HEK293 (cell line): ENCODE measurements at regions not wholly inside any gene's neighbourhood (a gene's known extent, or its start where the extent isn't known, plus 50 kb on each side); places are given as distances from the start of the nearest gene placed in this dataset.

Source experiments
- CTCF ChIA-PET: fragments of 350-600 bp; formaldehyde crosslinking; extraction: SDS; loops from one replicate; lab custom pipeline; 2021; ENCODE audit warnings: antibody characterized with exemption; lab: Yijun Ruan, JAX
- POLR2A ChIA-PET: fragments of 300-600 bp; formaldehyde crosslinking; extraction: SDS; loops from one replicate; lab custom pipeline; 2020; ENCODE audit warnings: antibody characterized with exemption, inconsistent platforms; lab: Yijun Ruan, JAX
- H3K27ac ChIP-seq: fragments of 200-500 bp; sonication (Bioruptor generic); 2 replicates; pipeline ENCODE4 v1.5.1; 2014; ENCODE audit warnings: low read depth, low read length, control low read depth, inconsistent platforms; ENCODE audit errors: extremely low read depth
- H3K36me3 ChIP-seq, 2 experiments: fragments of 200-500 bp in 1 of 2; sonication (Bioruptor generic) in 1 of 2; 1 replicate in 1 of 2; 2 replicates in 1 of 2; pipeline ENCODE4 v1.5.1; 2014 to 2017; ENCODE audit warnings: inconsistent platforms in 2 of 2, low read length in 2 of 2; ENCODE audit not compliant: control insufficient read depth in 2 of 2, insufficient read depth in 1 of 2
- H3K4me1 ChIP-seq: fragments of 200-500 bp; sonication (Bioruptor generic); 2 replicates; pipeline ENCODE4 v1.5.1; 2014; ENCODE audit warnings: mild to moderate bottlenecking, low read length, inconsistent platforms; ENCODE audit not compliant: control insufficient read depth, insufficient read depth
- H3K4me3 ChIP-seq: 2 replicates; pipeline ENCODE4 v1.5.1; 2011; ENCODE audit warnings: low read depth, mild to moderate bottlenecking, control low read depth, low read length, moderate library complexity
- H3K9me3 ChIP-seq: fragments of 200-500 bp; sonication (Bioruptor generic); 2 replicates; pipeline ENCODE4 v1.5.1; 2014; ENCODE audit warnings: low read depth, low read length, inconsistent platforms; ENCODE audit not compliant: control insufficient read depth, insufficient read depth
- ELK4 ChIP-seq: IDR thresholded peaks from 2 replicates; pipeline ENCODE4 v1.6.1; 2011; ENCODE audit warnings: mild to moderate bottlenecking, low read depth, low read length, borderline replicate concordance
- GLI4 ChIP-seq: fragments of 450-650 bp; formaldehyde crosslinking; IDR thresholded peaks from 2 replicates; pipeline ENCODE4 v1.5.1; 2016; ENCODE audit warnings: missing biosample characterization, missing genetic modification characterization
- HOXC10 ChIP-seq: sonication (generic); formaldehyde crosslinking; IDR thresholded peaks from 2 replicates; pipeline ENCODE4 v1.8.1; 2023; ENCODE audit warnings: mild to moderate bottlenecking, missing genetic modification reagents
- IKZF3 ChIP-seq: fragments of 450-650 bp; IDR thresholded peaks from 2 replicates; pipeline ENCODE4 v1.5.0; 2018; ENCODE audit warnings: missing biosample characterization, mild to moderate bottlenecking, missing genetic modification characterization, moderate library complexity
- PRDM4 ChIP-seq: fragments of 450-650 bp; formaldehyde crosslinking; IDR thresholded peaks from 2 replicates; pipeline ENCODE4 v1.5.1; 2017; ENCODE audit warnings: missing biosample characterization, missing genetic modification characterization
- SALL2 ChIP-seq: fragments of 450-650 bp; formaldehyde crosslinking; IDR thresholded peaks from 2 replicates; pipeline ENCODE4 v1.5.0; 2017; ENCODE audit warnings: missing biosample characterization, mild to moderate bottlenecking, missing genetic modification characterization, borderline replicate concordance
- TSHZ1 ChIP-seq: fragments of 450-650 bp; formaldehyde crosslinking; IDR thresholded peaks from 2 replicates; pipeline ENCODE4 v1.5.1; 2016; ENCODE audit warnings: missing biosample characterization, missing genetic modification characterization, borderline replicate concordance
- ZBTB6 ChIP-seq: fragments of 450-650 bp; formaldehyde crosslinking; IDR thresholded peaks from 2 replicates; pipeline ENCODE4 v1.5.1; 2017; ENCODE audit warnings: missing biosample characterization, missing genetic modification characterization
- ZNF23 ChIP-seq: fragments of 450-650 bp; formaldehyde crosslinking; IDR thresholded peaks from 2 replicates; pipeline ENCODE4 v1.5.1; 2016; ENCODE audit warnings: missing biosample characterization, missing genetic modification characterization, borderline replicate concordance
- ZNF302 ChIP-seq: fragments of 450-650 bp; formaldehyde crosslinking; IDR thresholded peaks from 2 replicates; pipeline ENCODE4 v1.5.1; 2016; ENCODE audit warnings: missing biosample characterization, missing genetic modification characterization, low read depth
- ZNF350 ChIP-seq: fragments of 450-650 bp; formaldehyde crosslinking; IDR thresholded peaks from 2 replicates; pipeline ENCODE4 v1.5.0; 2017; ENCODE audit warnings: missing biosample characterization, mild to moderate bottlenecking, missing genetic modification characterization
- ZNF433 ChIP-seq: fragments of 450-650 bp; formaldehyde crosslinking; IDR thresholded peaks from 2 replicates; pipeline ENCODE4 v1.5.1; 2016; ENCODE audit warnings: missing biosample characterization, missing genetic modification characterization, low read depth
- ZNF513 ChIP-seq: fragments of 450-650 bp; IDR thresholded peaks from 2 replicates; pipeline ENCODE4 v1.5.1; 2018; ENCODE audit warnings: missing biosample characterization, missing genetic modification characterization
- ZNF596 ChIP-seq: fragments of 450-650 bp; IDR thresholded peaks from 2 replicates; pipeline ENCODE4 v1.5.0; 2018; ENCODE audit warnings: missing biosample characterization, mild to moderate bottlenecking, missing genetic modification characterization, moderate library complexity
- ZNF768 ChIP-seq: fragments of 450-650 bp; formaldehyde crosslinking; IDR thresholded peaks from 2 replicates; pipeline ENCODE4 v1.5.1; 2018; ENCODE audit warnings: missing biosample characterization, mild to moderate bottlenecking, missing genetic modification characterization
- ZNF830 ChIP-seq: fragments of 450-650 bp; IDR thresholded peaks from 2 replicates; pipeline ENCODE4 v1.5.0; 2018; ENCODE audit warnings: missing biosample characterization, missing genetic modification characterization, low read depth, mild to moderate bottlenecking, moderate library complexity
- ZNF843 ChIP-seq: fragments of 450-650 bp; formaldehyde crosslinking; IDR thresholded peaks from 2 replicates; pipeline ENCODE4 v1.5.1; 2016; ENCODE audit warnings: missing biosample characterization, missing genetic modification characterization

DNA sequence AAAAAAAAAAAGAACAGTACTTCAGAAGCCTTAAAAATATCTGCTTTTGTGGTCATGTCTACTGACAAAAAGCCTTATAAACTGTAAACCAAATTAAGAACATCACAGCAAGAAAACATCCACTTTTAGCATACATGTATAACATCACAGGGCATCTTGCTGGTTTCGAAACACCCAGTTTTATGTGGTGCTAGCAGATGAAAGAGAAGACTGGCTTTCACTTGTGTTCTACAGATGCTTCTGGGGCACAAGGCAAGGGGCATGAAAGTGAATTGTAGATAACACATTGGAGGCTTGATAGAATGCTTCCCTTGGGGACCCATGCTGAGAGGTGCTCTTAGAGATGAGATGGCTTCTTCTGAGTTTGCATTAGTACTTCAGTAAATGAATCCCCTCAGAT is 543.7 kb upstream of the PKN2 start:
- Histone ChIP-seq H3K4me1 (peaks cover 2% of the 10 kb centered on the region; the same call in 1 of the 2 replicates), H3K9me3 (no peaks in the 10 kb centered on the region), H3K36me3 (no peaks in the 10 kb centered on the region), H3K27ac (no peak overlapping the region), H3K4me3 (no peak overlapping the region)
- no peak for TF ChIP-seq ZBTB6 (tag by site-specific recombination)
- no peak for TF ChIP-seq ZNF596 (tag by site-specific recombination)
- no peak for TF ChIP-seq SALL2 (tag by site-specific recombination)
- no peak for TF ChIP-seq ZNF513 (tag by site-specific recombination)
- no peak for TF ChIP-seq ZNF350 (tag by site-specific recombination)
- POLR2A ChIA-PET = no interaction called here
- CTCF ChIA-PET = interaction anchor here (0.7 kb wide), 1 partner anchor 12 kb away, joined by 4 read pairs; no protein-coding TSS in a partner anchor

- ChIA-PET CTCF (no interaction called here), POLR2A (no interaction called here)
- no peak overlapping the region for H3K4me3 ChIP-seq
- no peaks in the 10 kb centered on the region for H3K36me3 ChIP-seq
- no peak overlapping the region for H3K27ac ChIP-seq
- no peaks in the 10 kb centered on the region for H3K9me3 ChIP-seq
- H3K4me1 ChIP-seq = peaks cover 9% of the 10 kb centered on the region
- TF ChIP-seq HOXC10 (CRISPR knock-in tag) = no peak
- TF ChIP-seq IKZF3 = no peak
- no peak for TF ChIP-seq ZNF302 (tag by site-specific recombination)
- TF ChIP-seq PRDM4 (tag by site-specific recombination) = no peak
- no peak for TF ChIP-seq ZNF830 (tag by site-specific recombination)
- no peak for TF ChIP-seq ELK4
- no peak for TF ChIP-seq GLI4 (tag by site-specific recombination)
- no peak for TF ChIP-seq ZNF433 (tag by site-specific recombination)
- no peak for TF ChIP-seq ZNF768 (tag by site-specific recombination)
- TF ChIP-seq TSHZ1 = no peak
- TF ChIP-seq SALL2 (tag by site-specific recombination) = no peak
- no peak for TF ChIP-seq ZNF23 (tag by site-specific recombination)
- no peak for TF ChIP-seq ZNF843
Measured at GRCh38 chr1:88141499-88142074, 542.5 kb upstream of the PKN2 start.
